Mesenchymal stem cell (in vitro differentiated cells and primary cell): ENCODE measurements at regions not wholly inside any gene's neighbourhood (a gene's known extent, or its start where the extent isn't known, plus 50 kb on each side); places are given as distances from the start of the nearest gene placed in this dataset.
"Not testable (repeated sequence)": the region's sequence is repeated elsewhere in the genome, so short reads cannot be mapped to it uniquely, and the experiment has no call there.

Experiments
- DNase-seq: peaks from one replicate; pipeline ENCODE4 v3.0.0-alpha.2; 2013
- H2AFZ ChIP-seq: one replicate; pipeline ENCODE4 v1.6.1; 2013; ENCODE audit warnings: low read depth, mild to moderate bottlenecking, control low read depth, inconsistent platforms, low read length, moderate library complexity
- H2AK5ac ChIP-seq: 2 replicates; pipeline ENCODE4 v1.6.1; 2013; ENCODE audit warnings: low read length, moderate library complexity, mild to moderate bottlenecking, inconsistent platforms; ENCODE audit not compliant: severe bottlenecking
- H2BK120ac ChIP-seq: one replicate; pipeline ENCODE4 v1.6.1; 2013; ENCODE audit warnings: low read depth, mild to moderate bottlenecking, inconsistent platforms, low read length, moderate library complexity
- H2BK12ac ChIP-seq, 2 experiments: one replicate each; pipeline ENCODE4 v1.6.1; 2013; ENCODE audit warnings: inconsistent platforms in 2 of 2, low read length in 2 of 2, mild to moderate bottlenecking in 2 of 2, moderate library complexity in 2 of 2, control low read depth in 1 of 2
- H2BK15ac ChIP-seq: one replicate; pipeline ENCODE4 v1.6.1; 2013; ENCODE audit warnings: mild to moderate bottlenecking, low read depth, inconsistent platforms; ENCODE audit not compliant: poor library complexity, severe bottlenecking
- H2BK5ac ChIP-seq: 2 replicates; pipeline ENCODE4 v1.6.1; 2013; ENCODE audit warnings: low read depth, mild to moderate bottlenecking, low read length, control low read depth, inconsistent platforms; ENCODE audit not compliant: poor library complexity, severe bottlenecking
- H3K14ac ChIP-seq, 2 experiments: one replicate each; pipeline ENCODE4 v1.6.1; 2013; ENCODE audit warnings: inconsistent platforms in 2 of 2, low read length in 2 of 2, control low read depth in 1 of 2, mild to moderate bottlenecking in 1 of 2, moderate library complexity in 1 of 2
- H3K18ac ChIP-seq, 2 experiments: one replicate each; pipeline ENCODE4 v1.6.1; 2013; ENCODE audit warnings: inconsistent platforms in 2 of 2, low read length in 2 of 2, control low read depth in 1 of 2, low read depth in 1 of 2, mild to moderate bottlenecking in 1 of 2
- H3K23ac ChIP-seq, 2 experiments: one replicate each; pipeline ENCODE4 v1.6.1; 2013; ENCODE audit warnings: inconsistent platforms in 2 of 2, low read length in 2 of 2, mild to moderate bottlenecking in 2 of 2, moderate library complexity in 2 of 2, control low read depth in 1 of 2
- H3K27ac ChIP-seq: 2 replicates; pipeline ENCODE4 v1.5.1; 2013; ENCODE audit warnings: mild to moderate bottlenecking, moderate library complexity, low read length, control low read depth, inconsistent platforms; ENCODE audit not compliant: poor library complexity, severe bottlenecking
- H3K27me3 ChIP-seq, 2 experiments: 2 replicates each; pipeline versions ENCODE4 v1.6.1 to v1.7.0; 2013; ENCODE audit warnings: low read length in 2 of 2, mild to moderate bottlenecking in 2 of 2, moderate library complexity in 2 of 2, control low read depth in 1 of 2, inconsistent platforms in 1 of 2; ENCODE audit not compliant: control insufficient read depth in 1 of 2, insufficient read depth in 1 of 2
- H3K36me3 ChIP-seq, 2 experiments: 2 replicates each; pipeline versions ENCODE4 v1.6.1 to v1.7.0; 2013; ENCODE audit warnings: low read length in 2 of 2, control low read depth in 1 of 2, inconsistent platforms in 1 of 2, low read depth in 1 of 2, mild to moderate bottlenecking in 1 of 2; ENCODE audit not compliant: insufficient read depth in 2 of 2, control insufficient read depth in 1 of 2
- H3K4ac ChIP-seq, 2 experiments: one replicate each; pipeline ENCODE4 v1.6.1; 2013; ENCODE audit warnings: inconsistent platforms in 2 of 2, low read length in 2 of 2, mild to moderate bottlenecking in 2 of 2, moderate library complexity in 2 of 2, control low read depth in 1 of 2, low read depth in 1 of 2
- H3K4me1 ChIP-seq: 2 replicates; pipeline ENCODE4 v1.6.1; 2013; ENCODE audit warnings: low read depth, low read length, control low read depth; ENCODE audit not compliant: control insufficient read depth, insufficient read depth
- H3K4me2 ChIP-seq: 2 replicates; pipeline ENCODE4 v1.6.1; 2013; ENCODE audit warnings: low read length, mild to moderate bottlenecking, inconsistent platforms; ENCODE audit not compliant: poor library complexity, severe bottlenecking
- H3K4me3 ChIP-seq, 2 experiments: 2 replicates each; pipeline versions ENCODE4 v1.5.1 to v1.7.0; 2013; ENCODE audit warnings: low read length in 2 of 2, mild to moderate bottlenecking in 2 of 2, control low read depth in 1 of 2, low read depth in 1 of 2; ENCODE audit not compliant: insufficient read depth in 1 of 2
- H3K79me1 ChIP-seq: replicated peaks from 2 replicates; pipeline ENCODE4 v1.6.1; 2013; ENCODE audit warnings: mild to moderate bottlenecking, control low read depth, low read length, inconsistent platforms; ENCODE audit not compliant: poor library complexity, severe bottlenecking
- H3K9ac ChIP-seq: 2 replicates; pipeline ENCODE4 v1.7.0; 2013; ENCODE audit warnings: mild to moderate bottlenecking, low read length, moderate library complexity
- H3K9me3 ChIP-seq: 2 replicates; pipeline ENCODE4 v1.7.0; 2013; ENCODE audit warnings: mild to moderate bottlenecking, low read length; ENCODE audit not compliant: control insufficient read depth
- H4K8ac ChIP-seq: one replicate; pipeline ENCODE4 v1.6.1; 2013; ENCODE audit warnings: inconsistent platforms, mild to moderate bottlenecking, low read length, moderate library complexity
- H4K91ac ChIP-seq: one replicate; pipeline ENCODE4 v1.6.1; 2013; ENCODE audit warnings: mild to moderate bottlenecking, low read length, inconsistent platforms
- WGBS: methylation state at CpG from one replicate; pipeline ENCODE4 v1.1.7; 2013; ENCODE audit warnings: mixed read lengths; 5-methylcytosine and 5-hydroxymethylcytosine counted together

DNA sequence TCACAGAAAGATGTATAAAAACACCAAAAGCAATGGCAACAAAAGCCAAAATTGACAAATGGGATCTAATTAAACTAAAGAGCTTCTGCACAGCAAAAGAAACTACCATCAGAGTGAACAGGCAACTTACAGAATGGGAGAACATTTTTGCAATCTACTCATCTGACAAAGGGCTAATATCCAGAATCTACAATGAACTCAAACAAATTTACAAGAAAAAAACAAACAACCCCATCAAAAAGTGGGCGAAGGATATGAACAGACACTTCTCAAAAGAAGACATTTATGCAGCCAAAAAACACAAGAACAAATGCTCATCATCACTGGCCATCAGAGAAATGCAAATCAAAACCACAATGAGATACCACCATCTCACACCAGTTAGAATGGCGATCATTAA is 674.4 kb downstream of the UQCRFS1 start:
- H2AK5ac ChIP-seq, H3K36me3 ChIP-seq, H4K8ac ChIP-seq, H3K23ac ChIP-seq, H2BK5ac ChIP-seq, H3K14ac ChIP-seq, H3K4me3 ChIP-seq, H2BK12ac ChIP-seq, DNase-seq, H3K4ac ChIP-seq, H3K27me3 ChIP-seq, H3K4me1 ChIP-seq, H2AFZ ChIP-seq, H4K91ac ChIP-seq, H3K4me2 ChIP-seq, H3K79me1 ChIP-seq, H3K9ac ChIP-seq, H3K18ac ChIP-seq, H2BK15ac ChIP-seq, H3K27ac ChIP-seq, H2BK120ac ChIP-seq: not testable (repeated sequence)
- H3K9me3 ChIP-seq = peaks cover 27% of the 10 kb centered on the region
- WGBS = no CpG with 5 or more reads among the region's 2 CpGs

DNA sequence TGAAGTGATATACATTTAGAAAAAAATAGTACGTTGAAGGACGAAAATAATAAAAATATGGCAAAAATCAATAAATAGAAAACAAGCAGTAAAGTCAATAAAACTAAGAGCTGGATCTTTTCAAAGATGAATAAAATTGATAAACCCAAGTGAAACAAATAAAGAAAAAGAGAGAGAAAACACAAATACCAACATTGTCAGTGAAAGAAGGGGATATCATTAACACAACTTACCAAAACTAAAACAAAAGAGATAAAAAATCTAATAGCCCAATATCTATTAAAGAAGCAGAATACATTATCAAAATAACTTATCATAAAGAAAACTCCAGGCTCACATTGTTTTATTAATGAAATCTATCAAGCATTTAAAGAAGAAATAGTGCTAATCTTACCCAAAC is 675.1 kb downstream of the UQCRFS1 start:
- H3K27me3 ChIP-seq = no peaks in the 10 kb centered on the region
- H2BK120ac ChIP-seq = no peak overlapping the region
- H2AFZ ChIP-seq = no peak overlapping the region
- H3K4me3 ChIP-seq = no peak overlapping the region
- no peak overlapping the region for H2BK12ac ChIP-seq
- H3K9ac ChIP-seq = no peak overlapping the region
- H4K91ac ChIP-seq = no peak overlapping the region
- no peak overlapping the region for H3K23ac ChIP-seq
- H3K79me1 ChIP-seq = no peaks in the 10 kb centered on the region
- no peak for DNase-seq
- no peak overlapping the region for H4K8ac ChIP-seq
- no peak overlapping the region for H2AK5ac ChIP-seq
- no peak overlapping the region for H3K4ac ChIP-seq
- no peak overlapping the region for H2BK15ac ChIP-seq
- peaks cover 27% of the 10 kb centered on the region for H3K9me3 ChIP-seq
- H3K36me3 ChIP-seq = no peaks in the 10 kb centered on the region
- H3K27ac ChIP-seq = no peak overlapping the region
- WGBS = no CpG with 5 or more reads among the region's 2 CpGs
- no peak overlapping the region for H3K4me2 ChIP-seq
- H3K18ac ChIP-seq = no peak overlapping the region
- no peak overlapping the region for H2BK5ac ChIP-seq
- no peak overlapping the region for H3K14ac ChIP-seq
- H3K4me1 ChIP-seq = no peaks in the 10 kb centered on the region

DNA sequence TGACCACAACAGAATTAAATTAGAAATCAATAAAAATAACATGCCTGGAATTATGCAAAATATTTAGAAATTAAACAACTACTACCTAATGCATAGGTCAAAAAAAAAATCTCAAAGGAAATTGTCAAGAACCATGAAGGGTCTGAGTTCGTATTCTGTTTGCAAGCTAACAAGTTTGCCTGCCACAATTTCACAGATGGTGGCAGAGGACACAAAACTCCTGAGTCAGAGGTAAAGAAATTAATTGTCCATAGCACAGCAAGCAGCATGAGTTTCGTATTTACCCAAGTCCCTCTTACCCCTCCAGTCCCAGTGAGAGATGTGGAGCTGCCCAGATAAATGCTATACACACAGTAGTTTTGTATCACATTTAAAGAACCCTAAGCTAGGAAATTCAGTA is 675.9 kb downstream of the UQCRFS1 start:
- Histone ChIP-seq H2AFZ (no peak overlapping the region), H3K9ac (no peak overlapping the region), H2AK5ac (no peak overlapping the region), H3K4me3 (no peak overlapping the region), H3K9me3 (peaks cover 27% of the 10 kb centered on the region), H3K4me1 (no peaks in the 10 kb centered on the region), H3K79me1 (no peaks in the 10 kb centered on the region), H3K18ac (no peak overlapping the region), H2BK12ac (no peak overlapping the region), H3K27me3 (no peaks in the 10 kb centered on the region), H3K4ac (no peak overlapping the region), H2BK15ac (no peak overlapping the region), H2BK120ac (no peak overlapping the region), H4K91ac (no peak overlapping the region), H3K4me2 (no peak overlapping the region), H3K14ac (no peak overlapping the region), H3K27ac (no peak overlapping the region), H2BK5ac (no peak overlapping the region), H4K8ac (no peak overlapping the region), H3K36me3 (no peaks in the 10 kb centered on the region), H3K23ac (no peak overlapping the region)
- DNase-seq = no peak
- WGBS = 72% methylated on average over 1 of the region's 2 CpGs

DNA sequence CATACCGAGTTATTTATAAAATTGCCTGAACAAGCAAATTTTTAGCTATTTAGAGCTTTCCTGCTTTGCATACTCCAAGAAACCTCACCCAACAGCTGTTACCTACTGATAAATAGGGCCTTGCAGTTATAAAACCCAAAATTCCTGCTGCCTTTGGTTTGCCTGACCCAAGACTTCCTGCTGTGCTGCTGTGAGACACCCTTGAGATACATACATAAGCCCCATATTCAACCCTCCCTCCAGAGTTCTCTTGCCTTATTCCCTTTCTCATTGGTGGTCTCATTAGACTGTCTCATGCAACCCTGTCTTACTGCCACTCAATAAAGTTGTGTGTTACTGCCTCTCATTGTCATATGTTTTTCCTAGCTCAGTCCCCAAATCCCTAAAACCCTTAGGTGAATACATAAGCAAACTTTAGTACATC is 677.6 kb downstream of the UQCRFS1 start:
- no peaks in the 10 kb centered on the region for H3K79me1 ChIP-seq
- no peak overlapping the region for H3K4me2 ChIP-seq
- no peaks in the 10 kb centered on the region for H3K4me1 ChIP-seq
- H2BK120ac ChIP-seq = no peak overlapping the region
- H4K91ac ChIP-seq = no peak overlapping the region
- no peak overlapping the region for H3K14ac ChIP-seq
- no peak overlapping the region for H2AK5ac ChIP-seq
- peaks cover 27% of the 10 kb centered on the region for H3K9me3 ChIP-seq
- H3K27me3 ChIP-seq = no peaks in the 10 kb centered on the region
- H2AFZ ChIP-seq = no peak overlapping the region
- H4K8ac ChIP-seq = no peak overlapping the region
- H2BK12ac ChIP-seq = no peak overlapping the region
- H3K27ac ChIP-seq = no peak overlapping the region
- no peak overlapping the region for H3K9ac ChIP-seq
- no peak overlapping the region for H3K18ac ChIP-seq
- H2BK15ac ChIP-seq = no peak overlapping the region
- H3K4ac ChIP-seq = no peak overlapping the region
- H2BK5ac ChIP-seq = no peak overlapping the region
- no peak overlapping the region for H3K23ac ChIP-seq
- WGBS = 62% methylated on average over 1 of the region's 1 CpG
- no peak overlapping the region for H3K4me3 ChIP-seq
- no peak for DNase-seq
- no peaks in the 10 kb centered on the region for H3K36me3 ChIP-seq
